NOMO-1 (cell line): ENCODE measurements at regions not wholly inside any gene's neighbourhood (a gene's known extent, or its start where the extent isn't known, plus 50 kb on each side); places are given as distances from the start of the nearest gene placed in this dataset.
"Not testable (repeated sequence)": the region's sequence is repeated elsewhere in the genome, so short reads cannot be mapped to it uniquely, and the experiment has no call there.

Source experiments
- DNase-seq, 2 experiments: peaks; one replicate each; lab custom pipeline; 2025; ENCODE audit not compliant: unreplicated experiment in 2 of 2; lab: John Stamatoyannopoulos, UW

GRCh38 chr15:70243686-70244540 is 146.2 kb upstream of the TLE3 start:
- DNase-seq = no peak

GRCh38 chr15:70242951-70243685 is 145.4 kb upstream of the TLE3 start:
- no peak for DNase-seq

GRCh38 chr15:70241561-70242320 is 144.0 kb upstream of the TLE3 start:
- DNase-seq = no peak

GRCh38 chr15:70240820-70241430 is 143.2 kb upstream of the TLE3 start:
- DNase-seq = no peak

- no peak for DNase-seq
Measured at GRCh38 chr15:70240082-70240481, 142.4 kb upstream of the TLE3 start.

DNA sequence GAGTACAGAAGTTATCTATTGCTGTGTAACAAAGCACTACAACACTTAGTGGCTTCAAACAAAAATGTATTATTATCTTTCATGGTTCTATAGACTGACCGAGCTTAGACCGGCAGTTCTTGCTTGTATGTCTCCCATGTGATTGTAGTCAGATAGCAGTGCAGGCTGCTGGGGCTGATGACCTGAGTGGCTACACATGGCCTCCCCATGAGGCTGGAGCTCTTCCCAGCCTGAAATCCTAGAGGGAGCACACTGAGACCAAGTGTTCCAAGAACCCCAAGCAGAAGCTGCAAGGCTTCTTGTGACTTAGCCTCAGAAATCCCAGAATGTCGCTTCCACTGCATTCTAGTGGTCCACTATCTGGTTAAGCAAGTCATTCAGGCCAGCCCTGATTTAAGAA is 141.2 kb upstream of the TLE3 start:
- no peak for DNase-seq

GRCh38 chr15:70237626-70238025 is 139.9 kb upstream of the TLE3 start:
- DNase-seq = no peak

- DNase-seq = no peak
Measured at GRCh38 chr15:70236341-70237086, 138.8 kb upstream of the TLE3 start.

- DNase-seq = no peak
Measured at GRCh38 chr15:70235347-70235746, 137.6 kb upstream of the TLE3 start.

- no peak for DNase-seq
Measured at GRCh38 chr15:70234256-70234905, 136.7 kb upstream of the TLE3 start.

DNA sequence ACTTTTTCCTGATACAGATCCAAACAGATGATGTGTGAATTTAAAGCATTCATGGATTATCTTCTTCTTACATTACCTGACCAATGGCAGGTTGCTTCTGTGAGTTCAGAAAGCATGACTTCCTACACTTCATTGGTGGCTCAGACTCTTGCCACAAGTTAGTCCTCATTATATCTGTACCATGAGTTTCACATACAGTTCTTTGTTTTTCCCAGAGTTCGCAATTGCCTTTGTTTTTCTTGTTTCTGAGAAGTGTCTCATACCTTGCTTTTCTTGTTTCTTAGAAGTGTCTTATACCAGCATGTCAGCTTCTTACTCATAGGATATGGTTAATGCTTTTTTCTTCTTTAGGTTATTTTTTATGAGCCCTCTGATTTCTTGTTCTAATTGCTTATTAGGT is 133.8 kb upstream of the TLE3 start:
- no peak for DNase-seq

DNA sequence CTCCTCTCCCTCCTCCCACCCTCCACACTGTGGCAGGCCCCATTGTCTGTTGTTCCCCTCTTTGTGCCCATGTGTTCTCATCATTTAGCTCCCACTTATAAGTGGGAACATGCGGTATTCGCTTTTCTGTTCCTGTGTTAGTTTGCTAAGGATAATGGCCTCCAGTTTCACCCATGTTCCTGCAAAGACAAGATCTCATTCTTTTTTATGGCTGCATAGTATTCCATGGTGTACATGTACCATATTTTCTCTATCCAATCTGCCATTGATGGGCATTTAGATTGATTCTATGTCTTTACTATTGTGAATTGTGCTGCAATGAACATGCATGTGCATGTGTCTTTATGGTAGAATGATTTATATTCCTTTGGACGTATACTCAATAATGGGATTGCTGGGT is 130.2 kb upstream of the TLE3 start:
- not testable (repeated sequence) for DNase-seq

DNA sequence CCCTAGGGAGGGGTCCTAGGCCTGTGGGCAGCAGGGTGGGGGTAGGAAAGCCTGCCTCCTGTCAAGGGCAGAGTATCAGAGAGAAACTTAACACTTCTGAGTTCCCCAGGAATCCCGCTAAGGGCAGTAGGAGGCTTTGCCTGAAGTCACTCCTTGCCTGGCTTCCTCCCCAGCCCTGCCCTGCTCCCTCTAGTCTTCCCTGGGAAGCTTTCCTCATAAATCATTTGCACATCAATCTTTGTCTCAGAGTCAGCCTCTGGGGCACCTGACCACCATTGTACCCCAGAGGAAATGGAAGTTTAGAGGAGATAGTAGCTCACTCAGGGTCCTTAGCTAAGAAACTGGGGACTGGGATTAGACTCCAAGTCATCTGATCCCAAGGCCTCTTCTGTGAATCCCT is 129.4 kb upstream of the TLE3 start:
- DNase-seq = no peak

- DNase-seq = no peak
Measured at GRCh38 chr15:70226337-70226980, 128.7 kb upstream of the TLE3 start.

GRCh38 chr15:70225416-70225815 is 127.7 kb upstream of the TLE3 start:
- no peak for DNase-seq

DNA sequence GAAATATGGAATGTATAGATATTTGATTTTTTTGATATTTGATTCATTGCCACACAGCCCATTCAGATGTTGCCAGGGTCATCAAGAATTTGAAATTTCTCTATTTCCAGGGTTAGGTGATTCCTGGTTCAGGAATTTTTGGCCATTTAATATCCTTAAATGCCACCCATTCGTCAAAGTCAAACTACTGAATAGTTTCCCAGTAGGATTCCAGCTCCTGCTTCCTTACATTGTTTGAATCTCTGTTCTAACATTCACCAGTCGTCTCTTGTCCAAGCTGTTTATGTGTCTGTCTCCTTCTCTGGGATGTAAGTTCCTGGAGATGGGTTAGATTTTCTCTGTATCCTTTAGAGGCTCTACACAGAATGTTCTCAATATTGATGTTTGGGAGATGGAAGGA is 124.9 kb upstream of the TLE3 start:
- DNase-seq = no peak

GRCh38 chr15:70220490-70221096 is 122.9 kb upstream of the TLE3 start:
- DNase-seq = no peak

- no peak for DNase-seq
Measured at GRCh38 chr15:70219966-70220365, 122.2 kb upstream of the TLE3 start.
